Sigmoid colon (tissue), 4 donors: ENCODE measurements at regions not wholly inside any gene's neighbourhood (a gene's known extent, or its start where the extent isn't known, plus 50 kb on each side); places are given as distances from the start of the nearest gene placed in this dataset.

Experiments used
- EP300 ChIP-seq, 4 donors: sonication (generic); formaldehyde crosslinking; IDR thresholded peaks; one replicate each; pipeline ENCODE4 v1.6.1; 2017; ENCODE audit warnings: antibody characterized with exemption in 4 of 4
- TF ChIP-seq, protein P1 (sequence below), 4 experiments: fragments of 450-650 bp in 3 of 4; fragments of 200-600 bp in 1 of 4; IDR thresholded peaks; one replicate each; pipeline ENCODE4 v1.5.1; 2016 to 2019; ENCODE audit warnings: antibody characterized with exemption in 4 of 4, mild to moderate bottlenecking in 3 of 4, moderate library complexity in 2 of 4

DNA sequence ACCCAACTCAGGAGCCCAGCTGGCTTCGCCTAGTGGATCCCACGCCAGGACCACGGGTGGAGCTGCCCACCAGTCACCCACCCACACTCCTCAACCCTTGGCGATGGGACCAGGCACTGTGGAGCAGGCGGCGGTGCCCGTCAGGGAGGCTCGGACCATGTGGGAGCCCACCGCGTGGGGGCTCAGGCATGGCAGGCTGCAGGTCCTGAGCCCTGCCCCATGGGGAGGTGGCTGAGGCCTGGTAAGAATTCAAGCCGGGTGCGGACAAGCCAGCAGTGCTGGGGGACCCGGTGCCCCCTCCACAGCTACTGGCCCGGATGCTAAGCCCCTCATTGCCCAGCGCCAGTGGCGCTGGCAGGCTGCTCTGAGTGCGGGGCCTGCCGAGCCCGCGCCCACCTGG lies 123.1 kb upstream of the LGSN start:
- no peak for TF ChIP-seq EP300 (IDR thresholded peaks at IDR 0.05)
- TF ChIP-seq, protein P1, sequence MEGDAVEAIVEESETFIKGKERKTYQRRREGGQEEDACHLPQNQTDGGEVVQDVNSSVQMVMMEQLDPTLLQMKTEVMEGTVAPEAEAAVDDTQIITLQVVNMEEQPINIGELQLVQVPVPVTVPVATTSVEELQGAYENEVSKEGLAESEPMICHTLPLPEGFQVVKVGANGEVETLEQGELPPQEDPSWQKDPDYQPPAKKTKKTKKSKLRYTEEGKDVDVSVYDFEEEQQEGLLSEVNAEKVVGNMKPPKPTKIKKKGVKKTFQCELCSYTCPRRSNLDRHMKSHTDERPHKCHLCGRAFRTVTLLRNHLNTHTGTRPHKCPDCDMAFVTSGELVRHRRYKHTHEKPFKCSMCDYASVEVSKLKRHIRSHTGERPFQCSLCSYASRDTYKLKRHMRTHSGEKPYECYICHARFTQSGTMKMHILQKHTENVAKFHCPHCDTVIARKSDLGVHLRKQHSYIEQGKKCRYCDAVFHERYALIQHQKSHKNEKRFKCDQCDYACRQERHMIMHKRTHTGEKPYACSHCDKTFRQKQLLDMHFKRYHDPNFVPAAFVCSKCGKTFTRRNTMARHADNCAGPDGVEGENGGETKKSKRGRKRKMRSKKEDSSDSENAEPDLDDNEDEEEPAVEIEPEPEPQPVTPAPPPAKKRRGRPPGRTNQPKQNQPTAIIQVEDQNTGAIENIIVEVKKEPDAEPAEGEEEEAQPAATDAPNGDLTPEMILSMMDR (IDR thresholded peaks at IDR 0.05) = no peak
